ENCODE measurements at regions not wholly inside any gene's neighbourhood (a gene's known extent, or its start where the extent isn't known, plus 50 kb on each side); places are given as distances from the start of the nearest gene placed in this dataset.

DNA sequence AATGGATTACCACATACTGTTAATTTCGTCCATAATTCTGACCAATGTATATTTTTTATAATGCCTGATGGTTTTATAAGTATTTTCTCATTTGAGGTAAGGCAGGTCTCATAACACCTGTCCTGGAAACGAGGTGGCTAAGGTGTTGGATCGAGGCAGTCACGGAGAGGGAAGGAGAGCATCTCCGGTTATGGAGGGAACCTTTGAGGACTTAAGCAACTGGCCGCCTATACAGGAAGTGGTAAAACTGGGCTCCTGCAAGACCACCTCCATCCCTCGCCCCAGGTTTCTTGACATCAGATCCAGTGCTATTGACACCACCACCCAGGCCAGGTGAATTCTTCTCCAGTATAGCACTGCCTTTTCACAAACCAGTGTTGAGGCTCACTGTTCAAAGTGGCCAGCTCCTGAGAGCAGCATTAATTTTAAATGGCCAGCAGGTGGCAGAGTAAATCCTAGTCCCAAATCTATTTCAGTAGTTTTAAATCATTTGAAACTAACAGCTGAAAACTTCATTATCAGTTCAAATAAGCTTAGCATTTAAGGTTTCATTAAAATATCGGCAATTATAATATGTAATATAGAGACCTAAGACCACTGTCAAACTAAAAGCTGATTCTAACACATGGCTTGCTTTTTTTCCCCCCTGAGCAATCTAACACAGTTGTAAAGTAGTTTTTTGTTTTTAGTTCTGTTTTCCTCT is 100.8 kb downstream of the PPM1A start:
- Histone ChIP-seq H3K27me3 (replicated peaks; ENCODE audit: insufficient read depth, low read length) (no peaks in the 10 kb centered on the region), H3K9me2 (replicated peaks; ENCODE audit: insufficient read depth, low read length) (no peaks in the 10 kb centered on the region), H3K4me2 (ENCODE audit: low read depth, low read length) (peak overlapping the region; percentile 76), H3K9me3 (replicated peaks; ENCODE audit: insufficient read depth, low read length) (no peaks in the 10 kb centered on the region), H3K4me3 (ENCODE audit: low read length) (peak overlapping the region; percentile 49; the same call in 1 of the 2 replicates), H3K36me3 (replicated peaks; ENCODE audit: insufficient read depth, low read length) (no peaks in the 10 kb centered on the region), H3K79me2 (ENCODE audit: low read length) (no peaks in the 10 kb centered on the region), H4K20me1 (ENCODE audit: insufficient read depth, low read length) (no peaks in the 10 kb centered on the region), H3K4me1 (ENCODE audit: low read length) (peaks cover 26% of the 10 kb centered on the region), H3F3A (ENCODE audit: insufficient read depth, low read length) (peaks cover 22% of the 10 kb centered on the region), H3K9ac (ENCODE audit: low read length) (peak overlapping the region; percentile 58; the same call in 1 of the 2 replicates), H3K27ac (ENCODE audit: low read length) (peak overlapping the region; percentile 93; the same call in 1 of the 2 replicates), H2AFZ (ENCODE audit: low read length) (0 out of 2 replicates have a peak overlapping the region, but pooled peaks have one; percentile 4)
- DNase-seq, result peak; percentile 55
- no peak for TF ChIP-seq EZH2phosphoT487 (IDR thresholded peaks at IDR 0.05; ENCODE audit: low read length)
- TF ChIP-seq, protein P1, sequence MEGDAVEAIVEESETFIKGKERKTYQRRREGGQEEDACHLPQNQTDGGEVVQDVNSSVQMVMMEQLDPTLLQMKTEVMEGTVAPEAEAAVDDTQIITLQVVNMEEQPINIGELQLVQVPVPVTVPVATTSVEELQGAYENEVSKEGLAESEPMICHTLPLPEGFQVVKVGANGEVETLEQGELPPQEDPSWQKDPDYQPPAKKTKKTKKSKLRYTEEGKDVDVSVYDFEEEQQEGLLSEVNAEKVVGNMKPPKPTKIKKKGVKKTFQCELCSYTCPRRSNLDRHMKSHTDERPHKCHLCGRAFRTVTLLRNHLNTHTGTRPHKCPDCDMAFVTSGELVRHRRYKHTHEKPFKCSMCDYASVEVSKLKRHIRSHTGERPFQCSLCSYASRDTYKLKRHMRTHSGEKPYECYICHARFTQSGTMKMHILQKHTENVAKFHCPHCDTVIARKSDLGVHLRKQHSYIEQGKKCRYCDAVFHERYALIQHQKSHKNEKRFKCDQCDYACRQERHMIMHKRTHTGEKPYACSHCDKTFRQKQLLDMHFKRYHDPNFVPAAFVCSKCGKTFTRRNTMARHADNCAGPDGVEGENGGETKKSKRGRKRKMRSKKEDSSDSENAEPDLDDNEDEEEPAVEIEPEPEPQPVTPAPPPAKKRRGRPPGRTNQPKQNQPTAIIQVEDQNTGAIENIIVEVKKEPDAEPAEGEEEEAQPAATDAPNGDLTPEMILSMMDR (IDR thresholded peaks at IDR 0.05; ENCODE audit: low read length), result peak; percentile 49

DNA sequence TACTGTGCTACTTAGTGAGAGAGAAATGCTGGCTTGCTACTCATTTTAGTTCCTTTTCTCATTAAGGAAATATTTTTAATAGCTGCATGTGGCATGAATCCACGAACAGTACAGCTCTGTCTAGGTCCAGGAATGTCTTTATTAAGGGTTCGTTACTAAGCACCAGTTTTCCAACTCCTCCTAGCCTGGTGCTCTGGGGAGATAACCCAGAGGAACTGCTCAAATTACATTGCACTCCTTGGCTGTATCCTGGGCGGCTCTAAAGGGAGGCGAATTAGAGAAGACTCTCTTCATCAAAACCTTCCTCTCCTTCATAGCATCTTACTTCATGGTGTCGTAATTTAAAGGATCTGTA is 101.3 kb downstream of the PPM1A start:
- no peak overlapping the region for H3K9ac ChIP-seq (ENCODE audit: low read length)
- no peak for TF ChIP-seq EZH2phosphoT487 (IDR thresholded peaks at IDR 0.05; ENCODE audit: low read length)
- TF ChIP-seq, protein P1 (IDR thresholded peaks at IDR 0.05; ENCODE audit: low read length), result no peak
- no peak for TF ChIP-seq EZH2 (optimal IDR thresholded peaks at IDR 0.05; ENCODE audit: low read depth, low read length)
- no peak overlapping the region for H2AFZ ChIP-seq (ENCODE audit: low read length)
- peak overlapping the region; percentile 76; the same call in 1 of the 2 replicates for H3K4me2 ChIP-seq (ENCODE audit: low read depth, low read length)
- H3K27me3 ChIP-seq (replicated peaks; ENCODE audit: insufficient read depth, low read length), result no peaks in the 10 kb centered on the region
- H3F3A ChIP-seq (ENCODE audit: insufficient read depth, low read length), result peaks cover 22% of the 10 kb centered on the region
- no peaks in the 10 kb centered on the region for H3K9me2 ChIP-seq (replicated peaks; ENCODE audit: insufficient read depth, low read length)
- H3K9me3 ChIP-seq (replicated peaks; ENCODE audit: insufficient read depth, low read length), result no peaks in the 10 kb centered on the region
- no peak overlapping the region for H3K4me3 ChIP-seq (ENCODE audit: low read length)
- no peak for DNase-seq
- H3K27ac ChIP-seq (ENCODE audit: low read length), result no peak overlapping the region
- no peaks in the 10 kb centered on the region for H3K36me3 ChIP-seq (replicated peaks; ENCODE audit: insufficient read depth, low read length)
- no peaks in the 10 kb centered on the region for H3K79me2 ChIP-seq (ENCODE audit: low read length)
- H4K20me1 ChIP-seq (ENCODE audit: insufficient read depth, low read length), result no peaks in the 10 kb centered on the region
- H3K4me1 ChIP-seq (ENCODE audit: low read length), result peaks cover 26% of the 10 kb centered on the region

DNA sequence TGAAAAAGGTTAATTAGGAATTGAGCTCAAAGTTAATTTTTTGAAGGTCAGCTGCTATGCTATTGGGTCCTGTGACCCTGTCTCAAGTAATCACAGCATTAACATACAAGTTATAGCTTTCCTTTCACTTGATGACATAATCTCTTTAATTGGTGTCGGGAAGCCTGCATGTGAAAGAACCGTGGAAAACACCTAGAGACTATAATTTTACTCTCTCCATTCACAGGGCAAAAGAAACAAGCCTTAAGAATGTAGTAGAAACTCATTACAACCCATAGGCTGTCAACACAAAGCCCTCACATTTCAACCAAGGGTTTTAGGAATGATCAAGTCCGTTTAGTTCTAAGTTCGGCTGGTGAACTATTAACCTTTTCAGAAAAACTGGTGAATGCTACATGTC is 104.4 kb downstream of the PPM1A start:
- Histone ChIP-seq H3K36me3 (replicated peaks; ENCODE audit: insufficient read depth, low read length) (no peaks in the 10 kb centered on the region), H4K20me1 (ENCODE audit: insufficient read depth, low read length) (no peaks in the 10 kb centered on the region), H3K4me1 (ENCODE audit: low read length) (peaks cover 8% of the 10 kb centered on the region), H3K27ac (ENCODE audit: low read length) (no peak overlapping the region), H3K79me2 (ENCODE audit: low read length) (no peaks in the 10 kb centered on the region), H3K9me3 (replicated peaks; ENCODE audit: insufficient read depth, low read length) (no peaks in the 10 kb centered on the region), H3K4me3 (ENCODE audit: low read length) (no peak overlapping the region), H2AFZ (ENCODE audit: low read length) (no peak overlapping the region), H3F3A (ENCODE audit: insufficient read depth, low read length) (peaks cover 15% of the 10 kb centered on the region), H3K9ac (ENCODE audit: low read length) (no peak overlapping the region), H3K27me3 (replicated peaks; ENCODE audit: insufficient read depth, low read length) (no peaks in the 10 kb centered on the region), H3K4me2 (ENCODE audit: low read depth, low read length) (no peak overlapping the region), H3K9me2 (replicated peaks; ENCODE audit: insufficient read depth, low read length) (no peaks in the 10 kb centered on the region)
- TF ChIP-seq EZH2phosphoT487 (IDR thresholded peaks at IDR 0.05; ENCODE audit: low read length) (no peak), EZH2 (optimal IDR thresholded peaks at IDR 0.05; ENCODE audit: low read depth, low read length) (no peak)
- TF ChIP-seq, protein P1 (IDR thresholded peaks at IDR 0.05; ENCODE audit: low read length), result no peak
- DNase-seq, result no peak

Data from MM.1S (cell line).